ENCODE measurements at regions not wholly inside any gene's neighbourhood (a gene's known extent, or its start where the extent isn't known, plus 50 kb on each side); places are given as distances from the start of the nearest gene placed in this dataset.

GRCh38 chr11:131275580-131275979 lies 94.8 kb upstream of the NTM start:
- WGBS, result 57% methylated on average over 9 of the region's 9 CpGs
- DNase-seq (ENCODE audit: low spot score), result no peak

GRCh38 chr11:131278472-131278871 lies 91.9 kb upstream of the NTM start:
- DNase-seq (ENCODE audit: low spot score), result no peak
- no peak for TF ChIP-seq POLR2AphosphoS5 (IDR thresholded peaks at IDR 0.05)
- TF ChIP-seq POLR2A (IDR thresholded peaks at IDR 0.05), result no peak
- TF ChIP-seq CTCF (IDR thresholded peaks at IDR 0.05), result no peak
- intact Hi-C loops (cut with DNase I), result no loop called here

More at GRCh38 chr11:131275580-131275979, 94.8 kb upstream of the NTM start:
- H3K4me3 ChIP-seq, result no peak overlapping the region
- no peaks in the 10 kb centered on the region for H3K36me3 ChIP-seq
- intact Hi-C loops (cut with DNase I), result no loop called here
- no peak overlapping the region for H3K27ac ChIP-seq
- TF ChIP-seq POLR2AphosphoS5 (IDR thresholded peaks at IDR 0.05), result no peak
- TF ChIP-seq POLR2A (IDR thresholded peaks at IDR 0.05), result no peak
- no peak for TF ChIP-seq CTCF (IDR thresholded peaks at IDR 0.05)
- no peaks in the 10 kb centered on the region for H3K27me3 ChIP-seq (replicated peaks; ENCODE audit: insufficient read depth)
- H3K9me3 ChIP-seq, result no peaks in the 10 kb centered on the region
- no peaks in the 10 kb centered on the region for H3K4me1 ChIP-seq (replicated peaks)

GRCh38 chr11:131279654-131280384 lies 90.6 kb upstream of the NTM start:
- Histone ChIP-seq H3K4me3 (no peak overlapping the region), H3K27ac (no peak overlapping the region), H3K36me3 (no peaks in the 10 kb centered on the region), H3K4me1 (replicated peaks) (no peaks in the 10 kb centered on the region), H3K27me3 (replicated peaks; ENCODE audit: insufficient read depth) (no peaks in the 10 kb centered on the region), H3K9me3 (no peaks in the 10 kb centered on the region)
- WGBS, result 94% methylated on average over 3 of the region's 3 CpGs
- intact Hi-C loops (cut with DNase I), result no loop called here
- TF ChIP-seq POLR2A (IDR thresholded peaks at IDR 0.05) (no peak), POLR2AphosphoS5 (IDR thresholded peaks at IDR 0.05) (no peak), CTCF (IDR thresholded peaks at IDR 0.05) (no peak)
- no peak for DNase-seq (ENCODE audit: low spot score)

More at GRCh38 chr11:131278472-131278871, 91.9 kb upstream of the NTM start:
- no peaks in the 10 kb centered on the region for H3K27me3 ChIP-seq (replicated peaks; ENCODE audit: insufficient read depth)
- no peaks in the 10 kb centered on the region for H3K4me1 ChIP-seq (replicated peaks)
- no peak overlapping the region for H3K4me3 ChIP-seq
- H3K36me3 ChIP-seq, result no peaks in the 10 kb centered on the region
- H3K9me3 ChIP-seq, result no peaks in the 10 kb centered on the region
- 67% methylated on average over 6 of the region's 6 CpGs for WGBS
- H3K27ac ChIP-seq, result no peak overlapping the region

GRCh38 chr11:131281316-131281715 lies 89.1 kb upstream of the NTM start:
- H3K27ac ChIP-seq, result no peak overlapping the region
- intact Hi-C loops (cut with DNase I), result no loop called here
- H3K9me3 ChIP-seq, result no peaks in the 10 kb centered on the region
- no peaks in the 10 kb centered on the region for H3K27me3 ChIP-seq (replicated peaks; ENCODE audit: insufficient read depth)
- H3K4me3 ChIP-seq, result no peak overlapping the region
- 89% methylated on average over 3 of the region's 3 CpGs for WGBS
- H3K4me1 ChIP-seq (replicated peaks), result no peaks in the 10 kb centered on the region
- no peaks in the 10 kb centered on the region for H3K36me3 ChIP-seq
- DNase-seq (ENCODE audit: low spot score), result no peak
- no peak for TF ChIP-seq POLR2A (IDR thresholded peaks at IDR 0.05)
- TF ChIP-seq CTCF (IDR thresholded peaks at IDR 0.05), result no peak
- TF ChIP-seq POLR2AphosphoS5 (IDR thresholded peaks at IDR 0.05), result no peak

GRCh38 chr11:131284041-131284440 lies 86.4 kb upstream of the NTM start:
- no peak for DNase-seq (ENCODE audit: low spot score)
- Histone ChIP-seq H3K36me3 (no peaks in the 10 kb centered on the region), H3K4me1 (replicated peaks) (no peaks in the 10 kb centered on the region), H3K4me3 (no peak overlapping the region), H3K27ac (no peak overlapping the region), H3K27me3 (replicated peaks; ENCODE audit: insufficient read depth) (no peaks in the 10 kb centered on the region), H3K9me3 (no peaks in the 10 kb centered on the region)
- 75% methylated on average over 6 of the region's 6 CpGs for WGBS
- intact Hi-C loops (cut with DNase I), result no loop called here
- TF ChIP-seq POLR2AphosphoS5 (IDR thresholded peaks at IDR 0.05), result no peak
- TF ChIP-seq POLR2A (IDR thresholded peaks at IDR 0.05), result no peak
- no peak for TF ChIP-seq CTCF (IDR thresholded peaks at IDR 0.05)

Measured in prostate gland (tissue), 2 donors.